ENCODE measurements at regions not wholly inside any gene's neighbourhood (a gene's known extent, or its start where the extent isn't known, plus 50 kb on each side); places are given as distances from the start of the nearest gene placed in this dataset.

GRCh38 chr6:167691533-167692312, 135.0 kb upstream of the AFDN start:
- TF ChIP-seq POLR2AphosphoS5 (IDR thresholded peaks at IDR 0.05; ENCODE audit: insufficient read depth, low read depth, low read length) (no peak), CTCF (IDR thresholded peaks at IDR 0.05; ENCODE audit: extremely low read depth in 1 of 2, insufficient read depth in 1 of 2, low read depth in 1 of 2, low read length in 2 of 2) (no peak), POLR2A (IDR thresholded peaks at IDR 0.05; ENCODE audit: low read depth, low read length) (no peak)

Measured in endothelial cell of umbilical vein (primary cell).